Stimulated activated memory B cell treated with anti-CD40 and anti-IgM and Interleukin-4, amounts not matched to agents 10 μg/mL and 1 μg/mL and 100 μg/mL, for 72 hours (primary cell): ENCODE measurements at regions not wholly inside any gene's neighbourhood (a gene's known extent, or its start where the extent isn't known, plus 50 kb on each side); places are given as distances from the start of the nearest gene placed in this dataset.

Source experiments
- ATAC-seq: fragments of 150-1000 bp; cut with Tn5 transposase; 2 replicates; pipeline ENCODE4 v1.10.0; 2021
- H3K27ac Mint-ChIP-seq: one replicate; pipeline ENCODE4 v1.8.0; 2022; ENCODE audit warnings: mild to moderate bottlenecking, mixed read lengths
- H3K27me3 Mint-ChIP-seq: one replicate; pipeline ENCODE4 v1.8.0; 2022; ENCODE audit warnings: mixed read lengths
- H3K36me3 Mint-ChIP-seq: one replicate; pipeline ENCODE4 v1.8.0; 2022; ENCODE audit warnings: mixed read lengths
- H3K4me1 Mint-ChIP-seq: one replicate; pipeline ENCODE4 v1.8.0; 2022; ENCODE audit warnings: mixed read lengths
- H3K4me3 Mint-ChIP-seq: one replicate; pipeline ENCODE4 v1.8.0; 2022; ENCODE audit warnings: mild to moderate bottlenecking, moderate library complexity, mixed read lengths
- H3K9me3 Mint-ChIP-seq: one replicate; pipeline ENCODE4 v1.8.0; 2022; ENCODE audit warnings: mixed read lengths

DNA sequence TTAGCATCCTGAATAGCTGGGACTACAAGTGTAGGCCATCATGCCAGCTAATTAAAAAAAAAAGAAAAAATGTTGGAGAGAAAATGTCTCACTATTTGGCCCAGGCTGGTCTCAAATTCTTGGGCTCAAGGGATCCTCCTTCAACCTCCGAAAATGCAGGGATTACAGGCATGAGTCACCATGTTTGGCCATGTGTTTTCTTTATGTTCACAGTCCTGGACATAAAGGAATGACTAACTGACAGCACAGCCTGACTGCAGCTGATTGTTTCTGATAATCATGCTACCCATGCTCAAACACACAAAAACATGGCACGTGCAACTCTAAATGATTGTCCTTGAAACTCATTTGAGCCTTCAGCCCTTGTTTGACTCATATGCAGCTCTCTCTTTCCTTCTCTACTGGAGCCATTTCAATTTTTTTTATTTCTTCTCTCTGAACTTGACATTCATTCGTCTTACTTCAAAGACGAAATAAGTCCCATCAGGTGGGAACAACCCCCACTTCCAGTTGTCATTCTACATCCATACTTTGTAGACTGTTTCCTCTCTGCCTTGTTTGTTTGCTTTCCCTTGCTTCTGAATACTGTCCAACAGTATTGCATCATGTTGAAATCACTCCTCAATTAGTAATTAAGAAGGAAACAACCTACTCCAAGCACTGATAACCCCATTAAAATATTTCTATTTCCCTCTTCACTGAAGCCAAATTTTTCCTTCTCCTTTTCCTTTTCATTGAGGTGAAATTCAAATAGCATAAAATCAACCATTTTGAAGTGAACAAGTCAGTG is 413.0 kb downstream of the BMP2 start:
- H3K4me3 Mint-ChIP-seq, result no peak overlapping the region
- H3K9me3 Mint-ChIP-seq, result peaks cover 15% of the 10 kb centered on the region
- H3K27ac Mint-ChIP-seq, result no peak overlapping the region
- H3K4me1 Mint-ChIP-seq, result no peaks in the 10 kb centered on the region
- H3K27me3 Mint-ChIP-seq, result no peaks in the 10 kb centered on the region
- no peak for ATAC-seq
- no peaks in the 10 kb centered on the region for H3K36me3 Mint-ChIP-seq

GRCh38 chr20:7189231-7189630 is 421.7 kb downstream of the BMP2 start:
- no peak overlapping the region for H3K27ac Mint-ChIP-seq
- H3K4me1 Mint-ChIP-seq, result no peaks in the 10 kb centered on the region
- H3K4me3 Mint-ChIP-seq, result no peak overlapping the region
- no peaks in the 10 kb centered on the region for H3K27me3 Mint-ChIP-seq
- no peak for ATAC-seq
- H3K36me3 Mint-ChIP-seq, result no peaks in the 10 kb centered on the region
- peaks cover 2% of the 10 kb centered on the region for H3K9me3 Mint-ChIP-seq

DNA sequence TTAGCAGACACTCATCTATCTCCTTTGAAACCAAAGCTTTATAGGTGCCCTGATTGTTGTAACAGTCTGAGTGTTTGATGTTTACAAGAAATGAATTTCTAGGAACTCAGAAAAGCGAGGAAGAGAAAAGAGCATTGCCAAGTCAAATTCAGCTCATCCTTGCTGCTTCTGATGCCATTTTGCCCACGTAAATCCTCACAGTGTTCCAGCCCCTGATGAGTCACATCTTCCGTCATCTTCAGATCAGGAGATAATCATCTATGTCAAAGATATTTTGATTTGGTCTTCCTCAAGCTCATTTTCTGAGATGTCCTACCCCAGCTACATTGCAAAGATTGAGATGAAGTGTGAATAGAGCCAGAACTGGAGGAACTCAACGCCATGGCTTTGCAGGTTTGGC is 426.2 kb downstream of the BMP2 start:
- Mint-ChIP-seq H3K4me3 (no peak overlapping the region), H3K36me3 (no peaks in the 10 kb centered on the region), H3K4me1 (no peaks in the 10 kb centered on the region), H3K27ac (no peak overlapping the region), H3K9me3 (peaks cover 5% of the 10 kb centered on the region), H3K27me3 (no peaks in the 10 kb centered on the region)
- ATAC-seq, result no peak

DNA sequence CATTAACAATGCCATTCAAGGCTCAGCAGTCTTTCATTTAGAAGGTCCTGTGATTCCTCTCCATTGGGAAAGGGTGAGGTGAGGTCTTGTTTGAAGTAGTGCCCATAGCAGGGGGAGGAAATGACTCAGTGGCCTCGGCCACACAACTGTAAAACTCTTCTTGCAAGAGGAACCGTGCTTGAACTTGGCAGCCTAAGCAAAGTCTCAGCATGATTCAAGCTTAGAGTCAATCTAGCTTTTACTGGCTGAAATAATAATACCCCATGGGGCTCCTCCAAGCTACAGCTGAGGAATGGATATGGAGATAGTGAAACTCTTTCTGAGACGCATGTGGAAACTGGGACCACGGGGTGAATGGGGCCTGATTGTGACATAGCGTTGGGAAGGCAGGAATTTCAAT is 428.2 kb downstream of the BMP2 start:
- peaks cover 4% of the 10 kb centered on the region for H3K9me3 Mint-ChIP-seq
- no peaks in the 10 kb centered on the region for H3K4me1 Mint-ChIP-seq
- ATAC-seq, result no peak
- H3K27me3 Mint-ChIP-seq, result no peaks in the 10 kb centered on the region
- H3K4me3 Mint-ChIP-seq, result no peak overlapping the region
- no peaks in the 10 kb centered on the region for H3K36me3 Mint-ChIP-seq
- H3K27ac Mint-ChIP-seq, result no peak overlapping the region

- no peak overlapping the region for H3K27ac Mint-ChIP-seq
- H3K27me3 Mint-ChIP-seq, result no peaks in the 10 kb centered on the region
- H3K9me3 Mint-ChIP-seq, result peaks cover 5% of the 10 kb centered on the region
- H3K4me3 Mint-ChIP-seq, result no peak overlapping the region
- H3K4me1 Mint-ChIP-seq, result no peaks in the 10 kb centered on the region
- ATAC-seq, result no peak
- H3K36me3 Mint-ChIP-seq, result no peaks in the 10 kb centered on the region
Measured at GRCh38 chr20:7196481-7196880, 429.0 kb downstream of the BMP2 start.

- no peaks in the 10 kb centered on the region for H3K36me3 Mint-ChIP-seq
- H3K4me1 Mint-ChIP-seq, result no peaks in the 10 kb centered on the region
- no peaks in the 10 kb centered on the region for H3K27me3 Mint-ChIP-seq
- no peak overlapping the region for H3K4me3 Mint-ChIP-seq
- no peak for ATAC-seq
- no peak overlapping the region for H3K27ac Mint-ChIP-seq
- peaks cover 5% of the 10 kb centered on the region for H3K9me3 Mint-ChIP-seq
Measured at GRCh38 chr20:7199861-7200260, 432.4 kb downstream of the BMP2 start.

DNA sequence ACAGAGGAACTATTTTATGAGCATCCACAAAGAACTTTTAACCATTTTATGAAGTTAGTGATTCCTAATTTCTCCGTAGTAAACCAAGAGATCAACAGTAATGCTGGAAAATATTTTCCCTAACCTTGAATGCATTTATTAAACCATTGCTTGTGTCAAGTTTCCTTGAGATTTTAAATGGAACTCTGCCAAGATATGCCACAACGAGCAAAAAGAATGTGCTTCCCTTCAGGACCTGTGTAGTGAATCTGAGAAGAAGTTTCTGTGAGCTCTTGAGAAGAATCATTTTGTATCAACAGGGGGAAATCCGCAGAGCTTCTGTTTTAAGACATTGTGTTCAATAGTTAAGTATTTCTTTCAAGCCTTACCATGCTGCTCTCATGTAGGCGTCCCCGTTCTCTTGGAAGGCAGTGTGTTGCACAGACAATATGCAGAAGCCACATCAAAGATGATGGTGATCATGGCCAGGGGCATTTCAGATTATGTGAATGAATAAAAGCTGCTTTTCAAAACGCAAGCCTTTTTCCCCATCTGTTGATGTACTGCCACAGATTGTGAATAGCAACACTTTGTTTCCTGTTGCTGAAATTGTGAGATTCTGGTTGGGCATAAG is 439.8 kb downstream of the BMP2 start:
- Mint-ChIP-seq H3K9me3 (no peaks in the 10 kb centered on the region), H3K27me3 (no peaks in the 10 kb centered on the region)

DNA sequence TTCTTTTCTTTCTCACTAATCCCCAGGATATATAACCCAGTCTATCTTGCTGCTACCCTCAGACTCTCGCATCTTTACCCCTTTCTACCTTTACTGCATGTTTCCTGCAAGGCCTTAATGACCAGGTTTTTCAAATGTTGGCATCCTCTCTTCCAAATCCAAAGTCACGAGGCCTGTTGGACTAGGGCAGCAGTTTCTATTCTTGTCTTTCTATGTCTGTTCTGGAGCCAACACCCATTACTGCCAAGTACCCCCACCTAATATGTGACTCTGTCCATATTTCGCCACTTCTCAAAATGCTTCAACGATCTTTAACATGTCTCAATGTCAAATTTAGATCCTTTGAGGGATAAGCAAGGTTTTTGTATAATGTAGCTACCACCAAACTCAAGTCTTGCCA is 443.4 kb downstream of the BMP2 start:
- Mint-ChIP-seq H3K4me3 (no peak overlapping the region), H3K9me3 (no peaks in the 10 kb centered on the region), H3K27ac (no peak overlapping the region), H3K4me1 (no peaks in the 10 kb centered on the region), H3K27me3 (no peaks in the 10 kb centered on the region), H3K36me3 (no peaks in the 10 kb centered on the region)
- no peak for ATAC-seq

More for the DNA sequence above, 439.8 kb downstream of the BMP2 start:
- H3K4me3 Mint-ChIP-seq, result no peak overlapping the region
- no peaks in the 10 kb centered on the region for H3K36me3 Mint-ChIP-seq
- H3K27ac Mint-ChIP-seq, result no peak overlapping the region
- no peaks in the 10 kb centered on the region for H3K4me1 Mint-ChIP-seq
- ATAC-seq, result no peak

GRCh38 chr20:7214081-7214740 is 446.7 kb downstream of the BMP2 start:
- peaks cover 3% of the 10 kb centered on the region for H3K9me3 Mint-ChIP-seq
- no peak overlapping the region for H3K4me3 Mint-ChIP-seq
- H3K4me1 Mint-ChIP-seq, result no peaks in the 10 kb centered on the region
- ATAC-seq, result no peak
- no peaks in the 10 kb centered on the region for H3K27me3 Mint-ChIP-seq
- no peaks in the 10 kb centered on the region for H3K36me3 Mint-ChIP-seq
- no peak overlapping the region for H3K27ac Mint-ChIP-seq

DNA sequence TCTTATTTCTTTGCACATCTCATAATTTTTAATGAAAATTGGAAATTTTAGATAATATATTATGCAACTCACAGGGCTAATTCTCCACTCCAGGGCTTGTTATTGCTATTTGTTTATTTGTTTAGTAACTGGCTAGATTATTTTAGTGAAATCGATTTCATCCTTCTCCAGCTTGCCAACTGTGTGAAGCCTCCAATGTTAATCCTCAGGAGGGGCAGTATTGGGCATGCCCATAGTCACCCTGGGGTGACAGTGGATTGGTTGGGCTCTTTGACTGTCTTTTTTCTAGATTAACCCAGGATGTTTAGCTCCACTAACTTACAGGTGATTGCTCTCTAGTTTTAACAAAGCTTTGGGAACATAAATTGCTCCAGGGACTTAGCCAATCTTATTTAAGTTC is 450.1 kb downstream of the BMP2 start:
- H3K9me3 Mint-ChIP-seq, result peaks cover 3% of the 10 kb centered on the region
- no peaks in the 10 kb centered on the region for H3K36me3 Mint-ChIP-seq
- no peak for ATAC-seq
- H3K27ac Mint-ChIP-seq, result no peak overlapping the region
- H3K27me3 Mint-ChIP-seq, result no peaks in the 10 kb centered on the region
- no peak overlapping the region for H3K4me3 Mint-ChIP-seq
- no peaks in the 10 kb centered on the region for H3K4me1 Mint-ChIP-seq

DNA sequence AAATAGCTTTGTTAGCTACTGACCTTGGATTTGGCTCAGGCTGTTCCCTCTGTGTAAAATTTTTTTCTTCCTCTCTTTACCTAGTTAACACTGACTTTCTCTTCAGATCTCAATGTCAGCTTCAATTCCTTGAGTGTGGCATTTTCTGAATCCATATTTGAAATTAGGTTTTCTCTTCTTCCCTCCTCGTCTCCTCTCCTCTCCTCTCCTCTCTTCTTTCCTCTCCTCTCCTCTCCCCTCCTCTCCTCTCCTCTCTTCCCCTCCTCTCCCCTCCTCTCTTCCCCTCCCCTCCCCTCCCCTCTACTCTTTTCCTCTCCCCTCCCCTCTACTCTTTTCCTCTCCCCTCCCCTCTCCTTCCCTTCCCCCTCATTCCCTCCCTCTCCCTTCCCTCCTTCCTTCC is 453.3 kb downstream of the BMP2 start:
- no peak overlapping the region for H3K4me3 Mint-ChIP-seq
- H3K27me3 Mint-ChIP-seq, result no peaks in the 10 kb centered on the region
- H3K4me1 Mint-ChIP-seq, result no peaks in the 10 kb centered on the region
- H3K9me3 Mint-ChIP-seq, result peaks cover 16% of the 10 kb centered on the region
- ATAC-seq, result no peak
- no peaks in the 10 kb centered on the region for H3K36me3 Mint-ChIP-seq
- no peak overlapping the region for H3K27ac Mint-ChIP-seq

DNA sequence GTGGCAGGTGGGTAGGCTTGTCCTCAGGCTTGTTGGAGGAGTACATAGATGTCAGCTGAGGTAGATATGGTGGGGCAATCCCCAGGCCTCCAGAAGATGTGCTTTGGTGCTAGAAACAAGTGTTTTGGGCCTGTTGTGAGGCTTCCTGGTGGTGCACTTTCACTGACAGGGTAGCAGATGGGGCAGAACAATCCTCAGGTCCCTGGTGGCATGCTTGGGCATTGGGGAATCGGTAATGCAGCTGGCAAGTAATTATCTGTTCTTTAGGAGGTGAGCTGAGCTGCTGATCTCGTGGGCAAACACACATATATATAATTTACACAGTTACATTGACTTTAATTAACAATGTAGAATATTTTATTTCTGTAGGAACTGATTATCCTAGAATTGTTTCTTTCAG is 458.7 kb downstream of the BMP2 start:
- no peak overlapping the region for H3K27ac Mint-ChIP-seq
- H3K27me3 Mint-ChIP-seq, result no peaks in the 10 kb centered on the region
- H3K4me3 Mint-ChIP-seq, result no peak overlapping the region
- H3K4me1 Mint-ChIP-seq, result no peaks in the 10 kb centered on the region
- no peaks in the 10 kb centered on the region for H3K36me3 Mint-ChIP-seq
- H3K9me3 Mint-ChIP-seq, result peaks cover 18% of the 10 kb centered on the region
- no peak for ATAC-seq

- peaks cover 12% of the 10 kb centered on the region for H3K9me3 Mint-ChIP-seq
- no peaks in the 10 kb centered on the region for H3K36me3 Mint-ChIP-seq
- ATAC-seq, result no peak
- no peak overlapping the region for H3K4me3 Mint-ChIP-seq
- no peaks in the 10 kb centered on the region for H3K27me3 Mint-ChIP-seq
- H3K27ac Mint-ChIP-seq, result no peak overlapping the region
- H3K4me1 Mint-ChIP-seq, result no peaks in the 10 kb centered on the region
Measured at GRCh38 chr20:7231303-7231702, 463.8 kb downstream of the BMP2 start.

GRCh38 chr20:7232796-7233195 is 465.3 kb downstream of the BMP2 start:
- no peak overlapping the region for H3K27ac Mint-ChIP-seq

GRCh38 chr20:7237251-7237650 is 469.8 kb downstream of the BMP2 start:
- Mint-ChIP-seq H3K9me3 (peaks cover 7% of the 10 kb centered on the region), H3K27ac (no peak overlapping the region), H3K36me3 (no peaks in the 10 kb centered on the region), H3K27me3 (no peaks in the 10 kb centered on the region), H3K4me1 (no peaks in the 10 kb centered on the region), H3K4me3 (no peak overlapping the region)
- ATAC-seq, result no peak

More at GRCh38 chr20:7232796-7233195, 465.3 kb downstream of the BMP2 start:
- no peak for ATAC-seq
- H3K4me3 Mint-ChIP-seq, result no peak overlapping the region
- no peaks in the 10 kb centered on the region for H3K4me1 Mint-ChIP-seq
- peaks cover 7% of the 10 kb centered on the region for H3K9me3 Mint-ChIP-seq
- H3K36me3 Mint-ChIP-seq, result no peaks in the 10 kb centered on the region
- H3K27me3 Mint-ChIP-seq, result no peaks in the 10 kb centered on the region

GRCh38 chr20:7240490-7240889 is 473.0 kb downstream of the BMP2 start:
- Mint-ChIP-seq H3K4me3 (no peak overlapping the region), H3K27ac (no peak overlapping the region), H3K36me3 (no peaks in the 10 kb centered on the region), H3K9me3 (no peaks in the 10 kb centered on the region), H3K27me3 (no peaks in the 10 kb centered on the region), H3K4me1 (no peaks in the 10 kb centered on the region)
- ATAC-seq, result no peak
